ENCODE measurements at regions not wholly inside any gene's neighbourhood (a gene's known extent, or its start where the extent isn't known, plus 50 kb on each side); places are given as distances from the start of the nearest gene placed in this dataset.
"Not testable (repeated sequence)": the region's sequence is repeated elsewhere in the genome, so short reads cannot be mapped to it uniquely, and the experiment has no call there.

GRCh38 chr2:90293806-90294205 is 1602.3 kb downstream of the RPIA start:
- DNase-seq (ENCODE audit: low spot score), result not testable (repeated sequence)

DNA sequence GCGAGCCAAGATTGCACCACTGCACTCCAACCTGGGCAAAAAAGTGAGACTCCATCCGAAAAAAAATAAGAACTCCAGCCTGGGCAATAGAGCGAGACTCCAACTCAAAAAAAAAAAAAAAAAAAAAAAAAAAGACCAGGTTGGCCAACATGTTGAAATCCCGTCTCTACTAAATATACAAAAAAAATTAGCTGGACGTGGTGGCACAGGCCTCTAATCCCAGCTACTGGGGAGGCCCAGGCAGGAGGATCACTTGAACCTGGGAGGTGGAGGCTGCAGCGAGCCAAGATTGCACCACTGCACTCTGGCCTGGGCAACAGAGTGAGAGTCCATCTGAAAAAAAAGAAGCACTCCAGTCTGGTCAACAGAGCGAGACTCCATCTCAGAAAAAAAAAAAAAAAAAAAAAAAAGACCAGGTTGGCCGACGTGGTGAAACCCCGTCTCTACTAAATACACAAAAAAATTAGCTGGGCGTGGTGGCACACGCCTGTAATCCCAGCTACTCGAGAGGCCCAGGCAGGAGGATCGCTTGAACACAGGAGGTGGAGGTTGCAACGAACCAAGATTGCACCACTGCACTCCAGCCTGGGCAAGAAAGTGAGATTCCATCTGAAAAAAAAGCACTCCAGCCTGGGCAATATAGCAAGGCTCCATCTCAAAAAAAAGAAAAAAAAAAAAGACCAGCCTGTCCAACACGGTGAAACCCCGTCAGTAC is 1603.7 kb downstream of the RPIA start:
- not testable (repeated sequence) for DNase-seq (ENCODE audit: low spot score)

- not testable (repeated sequence) for DNase-seq (ENCODE audit: low spot score)
Observed at GRCh38 chr2:90296484-90296777, 1605.0 kb downstream of the RPIA start.

DNA sequence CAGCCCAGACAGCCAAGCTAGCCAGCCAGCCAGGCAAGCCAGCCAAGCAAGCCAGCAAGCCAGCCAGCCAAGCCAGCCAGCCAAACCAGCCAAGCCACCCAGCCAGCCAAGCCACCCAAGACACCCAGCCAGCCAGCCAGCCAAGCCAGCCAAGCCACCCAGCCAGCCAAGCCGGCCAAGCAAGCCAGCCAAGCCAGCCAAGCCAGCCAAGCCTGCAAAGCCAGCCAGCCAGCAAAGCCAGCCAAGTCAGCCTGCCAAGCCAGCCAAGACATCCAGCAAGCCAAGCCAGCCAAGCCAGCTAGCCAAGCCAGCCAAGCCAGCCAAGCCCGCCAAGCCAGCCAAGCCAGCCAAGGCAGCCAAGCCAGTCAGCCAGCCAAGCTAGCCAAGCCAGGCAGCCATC is 1606.2 kb downstream of the RPIA start:
- DNase-seq (ENCODE audit: low spot score), result not testable (repeated sequence)

GRCh38 chr2:90298126-90298755 is 1606.8 kb downstream of the RPIA start:
- DNase-seq (ENCODE audit: low spot score), result not testable (repeated sequence)

DNA sequence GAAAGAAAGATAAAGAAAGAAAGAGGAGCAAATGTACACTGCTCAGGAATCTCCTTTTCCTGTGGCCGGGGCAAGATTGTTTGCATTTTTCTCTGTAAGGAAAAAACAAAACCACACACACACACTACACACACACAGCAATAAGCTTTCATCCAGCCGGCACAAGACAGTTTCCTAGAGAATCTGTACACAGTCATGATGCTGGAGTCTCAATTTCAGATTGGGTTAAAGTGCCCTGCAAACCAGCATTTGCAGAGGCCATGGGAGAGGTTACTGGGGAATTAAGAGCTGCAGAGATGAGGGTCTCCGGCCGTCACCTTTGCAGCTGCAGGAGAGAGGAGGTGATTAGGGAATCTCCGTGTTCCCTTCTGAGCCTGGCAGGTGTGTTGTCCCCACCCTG is 1607.5 kb downstream of the RPIA start:
- not testable (repeated sequence) for DNase-seq (ENCODE audit: low spot score)

- not testable (repeated sequence) for DNase-seq (ENCODE audit: low spot score)
Observed at GRCh38 chr2:90322982-90323381, 1631.5 kb downstream of the RPIA start.

DNA sequence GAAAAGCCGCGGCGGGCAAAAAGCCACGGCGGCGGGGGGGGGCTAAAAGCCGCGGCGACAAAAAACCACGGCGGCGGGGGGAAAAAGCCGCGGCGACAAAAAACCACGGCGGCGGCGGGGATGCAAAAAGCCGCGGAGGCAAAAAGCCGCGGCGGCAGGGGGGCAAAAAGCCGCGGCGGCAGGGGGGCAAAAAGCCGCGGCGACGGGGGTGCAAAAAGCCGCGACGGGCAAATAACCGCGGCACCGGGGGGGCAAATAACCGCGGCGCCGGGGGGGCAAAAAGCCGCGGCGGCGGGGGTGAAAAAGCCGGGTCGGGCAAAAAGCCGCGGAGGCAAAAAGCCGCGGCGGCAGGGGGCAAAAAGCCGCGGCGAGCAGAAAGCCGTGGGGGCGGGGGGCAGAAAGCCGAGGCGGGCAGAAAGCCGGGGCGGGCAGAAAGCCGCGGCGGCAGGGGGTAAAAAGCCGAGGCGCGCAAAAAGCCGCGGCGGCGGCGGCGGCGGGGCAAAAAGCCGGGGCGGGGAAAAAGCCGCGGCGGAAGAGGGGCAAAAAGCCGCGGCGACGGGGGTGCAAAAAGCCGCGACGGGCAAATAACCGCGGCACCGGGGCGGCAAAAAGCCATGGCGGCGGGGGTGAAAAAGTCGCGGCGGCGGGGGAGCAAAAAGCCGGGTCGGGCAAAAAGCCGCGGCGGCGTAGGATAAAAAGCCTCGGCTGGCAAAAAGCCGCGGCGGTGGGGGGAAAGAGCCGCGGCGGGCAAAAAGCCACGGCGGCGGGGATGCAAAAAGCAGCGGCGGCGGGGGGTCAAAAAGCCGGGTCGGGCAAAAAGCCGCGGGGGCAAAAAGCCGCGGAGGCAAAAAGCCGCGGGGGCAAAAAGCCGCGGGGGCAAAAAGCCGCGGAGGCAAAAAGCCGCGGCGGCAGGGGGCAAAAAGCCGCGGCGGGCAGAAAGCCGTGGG is 1632.4 kb downstream of the RPIA start:
- not testable (repeated sequence) for DNase-seq (ENCODE audit: low spot score)

- DNase-seq (ENCODE audit: low spot score), result not testable (repeated sequence)
Observed at GRCh38 chr2:90324672-90325071, 1633.2 kb downstream of the RPIA start.

DNA sequence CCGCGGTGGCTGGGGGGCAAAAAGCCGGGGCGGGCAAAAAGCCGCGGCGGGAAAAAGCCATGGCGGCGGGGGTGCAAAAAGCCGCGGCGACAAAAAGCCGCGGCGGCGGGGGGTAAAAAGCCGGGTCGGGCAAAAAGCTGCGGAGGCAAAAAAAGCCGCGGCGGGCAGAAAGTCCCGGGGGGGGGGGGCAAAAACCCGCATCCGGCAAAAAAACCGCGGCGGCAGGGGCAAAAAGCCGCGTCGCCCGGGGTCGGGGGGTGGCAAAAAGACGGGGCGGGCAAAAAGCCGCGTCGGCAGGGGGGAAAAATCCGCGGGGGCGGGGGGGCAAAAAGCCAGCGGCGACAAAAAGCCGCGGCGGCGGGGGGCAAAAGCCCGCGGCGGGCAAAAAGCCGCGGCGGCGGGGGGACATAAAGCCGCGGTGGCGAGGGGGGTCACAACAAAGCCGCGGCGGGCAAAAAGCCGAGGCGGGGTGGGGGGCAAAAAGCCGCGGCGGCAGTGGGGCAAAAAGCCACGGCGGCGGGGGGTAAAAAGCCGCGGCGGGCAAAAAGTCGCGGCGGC is 1634.4 kb downstream of the RPIA start:
- DNase-seq (ENCODE audit: low spot score), result not testable (repeated sequence)

- DNase-seq (ENCODE audit: low spot score), result not testable (repeated sequence)
Observed at GRCh38 chr2:90355546-90355945, 1664.1 kb downstream of the RPIA start.

GRCh38 chr2:90359344-90359743 is 1667.9 kb downstream of the RPIA start:
- DNase-seq (ENCODE audit: low spot score), result not testable (repeated sequence)

DNA sequence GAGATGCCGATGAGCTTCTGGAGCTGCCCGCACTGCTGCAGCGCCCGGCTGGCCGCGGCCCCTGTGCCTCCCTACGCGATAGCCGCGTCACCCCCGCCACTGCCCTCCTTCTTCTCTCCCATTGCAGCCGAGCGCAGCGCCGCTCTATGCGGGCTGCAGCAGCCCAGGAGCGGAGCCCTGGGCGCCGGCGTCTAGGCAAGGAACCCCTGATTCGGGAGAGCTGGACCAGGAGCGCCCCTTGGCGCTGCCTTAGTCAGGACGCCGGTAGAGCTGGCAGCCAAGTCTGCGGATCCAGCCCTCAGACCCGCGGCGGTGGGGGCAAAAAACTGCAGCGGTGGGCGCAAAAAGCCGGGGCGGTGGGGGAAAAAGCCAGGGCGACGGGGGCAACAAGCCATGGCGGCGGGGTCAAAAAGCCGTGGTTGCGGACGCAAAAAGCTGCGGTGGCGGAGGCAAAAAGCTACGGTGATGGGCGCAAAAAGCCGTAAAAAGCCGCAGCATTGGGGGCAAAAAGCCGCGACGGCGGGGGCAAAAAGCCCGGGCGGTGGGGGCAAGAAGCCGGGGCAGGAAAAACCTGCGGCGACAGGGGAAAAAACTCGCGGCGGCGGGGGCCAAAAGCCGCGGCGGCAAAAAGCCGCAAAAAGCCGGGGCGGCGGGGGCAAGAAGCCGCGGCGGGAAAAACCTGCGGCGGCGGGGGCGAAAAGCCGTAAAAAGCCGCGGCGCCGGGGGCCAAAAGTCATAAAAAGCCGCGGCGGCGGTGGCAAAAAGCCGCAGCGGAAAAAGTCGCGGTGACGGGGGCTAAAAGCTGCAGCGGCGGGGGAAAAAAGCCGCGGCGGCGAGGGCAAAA is 1668.6 kb downstream of the RPIA start:
- not testable (repeated sequence) for DNase-seq (ENCODE audit: low spot score)

DNA sequence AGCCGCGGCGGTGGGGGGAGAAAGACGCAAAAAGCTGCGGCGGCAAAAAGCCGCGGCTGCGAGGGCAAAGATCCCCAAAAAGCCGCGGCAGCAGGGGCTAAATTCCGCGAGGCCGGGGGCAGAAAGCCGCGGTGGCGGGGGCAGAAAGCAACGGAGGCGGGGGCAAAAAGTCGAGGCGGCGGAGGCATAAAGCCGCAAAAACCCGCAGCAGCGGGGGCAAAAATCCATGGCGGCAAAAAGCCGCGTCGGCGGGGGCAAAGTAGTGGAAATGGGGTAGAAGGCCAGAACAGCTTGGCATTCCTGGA is 1669.2 kb downstream of the RPIA start:
- not testable (repeated sequence) for DNase-seq (ENCODE audit: low spot score)
